HCT116 (cell line): ENCODE measurements at regions not wholly inside any gene's neighbourhood (a gene's known extent, or its start where the extent isn't known, plus 50 kb on each side); places are given as distances from the start of the nearest gene placed in this dataset.

Experiments
- ATAC-seq: fragments of 200-7000 bp; cut with Tn5 transposase; 2 replicates; pipeline ENCODE4 v1.9.1; 2020; ENCODE audit warnings: mild to moderate bottlenecking, moderate library complexity
- BruUV-seq: library from RNA; stranded (reverse); fragments of 400-500 nt; replicated peaks from 2 replicates; lab custom pipeline; 2021; lab: Mats Ljungman, UMichigan
- CTCF ChIA-PET: fragments of 300-600 bp; sonication (Branson Sonifier 250); formaldehyde crosslinking; loops from one replicate; lab custom pipeline; 2021; ENCODE audit warnings: antibody characterized with exemption; lab: Charles Lee
- POLR2A ChIA-PET: fragments of 300-600, 350-600 bp; sonication (Branson Sonifier 250); formaldehyde crosslinking; loops from one replicate; lab custom pipeline; 2021; ENCODE audit warnings: antibody characterized with exemption; lab: Charles Lee
- RAD21 ChIA-PET, 2 experiments: fragments of 300-600 bp; sonication (Branson Sonifier 250); formaldehyde crosslinking; loops; one replicate each; lab custom pipeline; 2023; ENCODE audit warnings: low total read pairs in 2 of 2; ENCODE audit not compliant: uncharacterized antibody in 2 of 2, unreplicated experiment in 2 of 2, low non-redundant PET in 1 of 2; lab: Charles Lee
- DNase-seq: peaks from one replicate; pipeline ENCODE4 v3.0.0-alpha.2; 2010; ENCODE audit warnings: low read depth, low spot score
- H2AFZ ChIP-seq: fragments of 200-600 bp; shearing (Covaris generic), sonication (generic); 2 replicates; pipeline ENCODE4 v1.6.1; 2017; ENCODE audit warnings: low read depth, mixed run types, mixed read lengths, antibody characterized with exemption, low read length; ENCODE audit not compliant: poor library complexity, severe bottlenecking
- H3K27ac ChIP-seq: 2 replicates; pipeline ENCODE4 v1.5.1; 2012; ENCODE audit warnings: low read depth, low read length
- H3K27me3 ChIP-seq: fragments of 200-600 bp; sonication (generic); 2 replicates; pipeline ENCODE4 v1.6.1; 2016; ENCODE audit warnings: mixed run types, low read length, mixed read lengths; ENCODE audit not compliant: insufficient read depth
- H3K36me3 ChIP-seq, 2 experiments: fragments of 200-500 bp in 1 of 2; fragments of 200-600 bp in 1 of 2; sonication (Bioruptor generic) in 1 of 2; sonication (generic) in 1 of 2; 2 replicates each; pipeline versions ENCODE4 v1.5.1 to v1.6.1; 2014 to 2016; ENCODE audit warnings: low read length in 2 of 2, inconsistent platforms in 1 of 2, mixed read lengths in 1 of 2, mixed run types in 1 of 2; ENCODE audit not compliant: insufficient read depth in 2 of 2, control insufficient read depth in 1 of 2
- H3K4me1 ChIP-seq, 2 experiments: fragments of 200-600 bp in 1 of 2; sonication (generic) in 1 of 2; 2 replicates each; pipeline versions ENCODE4 v1.5.1 to v1.6.1; 2012 to 2017; ENCODE audit warnings: low read length in 2 of 2, inconsistent platforms in 1 of 2, mild to moderate bottlenecking in 1 of 2, mixed read lengths in 1 of 2, mixed run types in 1 of 2, moderate library complexity in 1 of 2; ENCODE audit not compliant: insufficient read depth in 2 of 2, control insufficient read depth in 1 of 2
- H3K4me2 ChIP-seq: fragments of 200-600 bp; sonication (generic); 2 replicates; pipeline ENCODE4 v1.6.1; 2017; ENCODE audit warnings: mixed run types, low read length, mixed read lengths
- H3K4me3 ChIP-seq, 2 experiments: fragments of 200-600 bp in 1 of 2; sonication (generic) in 1 of 2; replicated peaks in 1 of 2; 2 replicates each; pipeline ENCODE4 v1.5.1; 2011 to 2016; ENCODE audit warnings: low read length in 2 of 2, control low read depth in 1 of 2, low read depth in 1 of 2, mild to moderate bottlenecking in 1 of 2, mixed read lengths in 1 of 2, mixed run types in 1 of 2
- H3K79me2 ChIP-seq: fragments of 200-600 bp; sonication (generic); 2 replicates; pipeline ENCODE4 v1.6.1; 2017; ENCODE audit warnings: mild to moderate bottlenecking, mixed run types, low read length, moderate library complexity, mixed read lengths; ENCODE audit not compliant: insufficient read depth
- H3K9ac ChIP-seq: fragments of 200-600 bp; sonication (generic); 2 replicates; pipeline ENCODE4 v1.6.1; 2016; ENCODE audit warnings: low read length, mixed read lengths
- H3K9me2 ChIP-seq: fragments of 200-600 bp; sonication (generic), shearing (Covaris generic); 2 replicates; pipeline ENCODE4 v1.6.1; 2017; ENCODE audit warnings: mixed run types, mild to moderate bottlenecking, moderate library complexity; ENCODE audit not compliant: insufficient read depth
- H3K9me3 ChIP-seq, 2 experiments: fragments of 200-500 bp in 1 of 2; fragments of 200-600 bp in 1 of 2; sonication (Bioruptor generic) in 1 of 2; sonication (generic) in 1 of 2; 2 replicates each; pipeline ENCODE4 v1.6.1; 2014 to 2017; ENCODE audit warnings: low read length in 2 of 2, mixed read lengths in 2 of 2, inconsistent platforms in 1 of 2, low read depth in 1 of 2, mild to moderate bottlenecking in 1 of 2, mixed run types in 1 of 2, moderate library complexity in 1 of 2; ENCODE audit not compliant: control insufficient read depth in 1 of 2, insufficient read depth in 1 of 2
- H4K20me1 ChIP-seq: fragments of 200-600 bp; sonication (generic), shearing (Covaris generic); 2 replicates; pipeline ENCODE4 v1.6.1; 2017; ENCODE audit warnings: mixed run types, mild to moderate bottlenecking, moderate library complexity; ENCODE audit not compliant: insufficient read depth
- ATF3 ChIP-seq: IDR thresholded peaks from 2 replicates; pipeline ENCODE4 v1.6.1; 2012
- CEBPB ChIP-seq: IDR thresholded peaks from 2 replicates; pipeline ENCODE4 v1.6.1; 2012; ENCODE audit warnings: low read depth
- CTCF ChIP-seq, 3 experiments: fragments of 200-600 bp in 1 of 3; sonication (generic) in 1 of 3; IDR thresholded peaks in 2 of 3; conservative IDR thresholded peaks in 1 of 3; 2 replicates each; pipeline ENCODE4 v1.5.1; 2012 to 2017; ENCODE audit warnings: low read depth in 2 of 3, low read length in 2 of 3, antibody characterized with exemption in 1 of 3, borderline replicate concordance in 1 of 3, control low read depth in 1 of 3, mild to moderate bottlenecking in 1 of 3, mixed read lengths in 1 of 3, mixed run types in 1 of 3, moderate library complexity in 1 of 3; ENCODE audit not compliant: insufficient read depth in 1 of 3
- EGR1 ChIP-seq: IDR thresholded peaks from 2 replicates; pipeline ENCODE4 v1.6.1; 2012; ENCODE audit warnings: low read depth
- ELF1 ChIP-seq: IDR thresholded peaks from 2 replicates; pipeline ENCODE4 v1.6.1; 2012; ENCODE audit warnings: low read depth, borderline replicate concordance
- EZH2 ChIP-seq: fragments of 200-600 bp; sonication (generic); IDR thresholded peaks from 2 replicates; pipeline ENCODE4 v1.6.1; 2017; ENCODE audit warnings: antibody characterized with exemption, mixed run types
- FOSL1 ChIP-seq: IDR thresholded peaks from 2 replicates; pipeline ENCODE4 v1.6.1; 2012; ENCODE audit warnings: low read depth
- JUND ChIP-seq: IDR thresholded peaks from 2 replicates; pipeline ENCODE4 v1.6.1; 2012
- POLR2AphosphoS5 ChIP-seq: IDR thresholded peaks from 2 replicates; pipeline ENCODE4 v1.6.1; 2011; ENCODE audit warnings: mild to moderate bottlenecking, low read depth, low read length, moderate library complexity
- RAD21 ChIP-seq: IDR thresholded peaks from 2 replicates; pipeline ENCODE4 v1.6.1; 2012; ENCODE audit warnings: low read depth, mild to moderate bottlenecking
- SP1 ChIP-seq: IDR thresholded peaks from 2 replicates; pipeline ENCODE4 v1.6.1; 2012; ENCODE audit warnings: low read depth
- SRF ChIP-seq: IDR thresholded peaks from 2 replicates; pipeline ENCODE4 v1.6.1; 2012; ENCODE audit warnings: low read depth
- TCF7L2 ChIP-seq: IDR thresholded peaks from 2 replicates; pipeline ENCODE4 v1.7.0; 2011; ENCODE audit warnings: borderline replicate concordance, inconsistent platforms; ENCODE audit not compliant: insufficient read depth, insufficient read length; ENCODE audit errors: extremely low read depth
- YY1 ChIP-seq: IDR thresholded peaks from 2 replicates; pipeline ENCODE4 v1.6.1; 2011; ENCODE audit warnings: low read length, low read depth, moderate library complexity, mild to moderate bottlenecking; ENCODE audit not compliant: insufficient replicate concordance; ENCODE audit errors: extremely low read depth
- ZFX ChIP-seq: fragments of 450-650 bp; IDR thresholded peaks from 2 replicates; pipeline ENCODE4 v1.6.1; 2017
- ZNF274 ChIP-seq: fragments of 200-500 bp; sonication (Bioruptor generic); IDR thresholded peaks from 2 replicates; pipeline ENCODE4 v1.6.1; 2014; ENCODE audit warnings: mild to moderate bottlenecking, low read depth, low read length, inconsistent platforms
- intact Hi-C: fragments of 100-400 bp; cut with micrococcal nuclease; formaldehyde crosslinking; loops from 2 replicates; pipeline ENCODE4 v1.10.0; 2022
- TF ChIP-seq, protein P1 (sequence below): IDR thresholded peaks from 2 replicates; pipeline ENCODE4 v1.6.1; 2012; ENCODE audit warnings: low read depth
- TF ChIP-seq, protein P2 (sequence below): IDR thresholded peaks from 2 replicates; pipeline ENCODE4 v1.6.1; 2012

DNA sequence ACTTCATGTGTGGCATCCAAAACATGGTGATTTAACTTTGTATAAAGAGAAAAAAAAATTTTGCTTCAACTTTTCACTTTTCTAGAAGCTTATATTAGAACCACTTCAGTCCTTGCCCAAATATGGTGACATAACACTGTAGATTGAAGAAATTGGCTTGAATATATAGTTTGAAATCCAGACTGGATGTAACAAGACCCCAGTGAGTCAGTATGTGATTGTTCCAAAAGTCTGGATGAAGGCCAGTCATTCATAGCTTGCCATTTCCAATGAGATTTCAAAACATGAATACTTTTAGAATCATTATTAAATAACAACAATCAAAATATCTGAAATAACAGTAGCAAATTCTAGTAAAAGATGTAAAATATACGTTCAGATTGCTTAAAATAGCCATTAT, 104.8 kb upstream of the FN1 start:
- ChIA-PET CTCF (no interaction called here), POLR2A (no interaction called here), RAD21 (no interaction called here)
- no peaks in the 10 kb centered on the region for H3K27me3 ChIP-seq
- no peak overlapping the region for H3K4me2 ChIP-seq
- no peaks in the 10 kb centered on the region for H4K20me1 ChIP-seq
- DNase-seq = no peak
- H3K9ac ChIP-seq = no peak overlapping the region
- H3K79me2 ChIP-seq = no peaks in the 10 kb centered on the region
- intact Hi-C loops = no loop called here
- no TSS peak for BruUV-seq
- no peak overlapping the region for H3K27ac ChIP-seq
- no peaks in the 10 kb centered on the region for H3K9me3 ChIP-seq
- no peaks in the 10 kb centered on the region for H3K4me1 ChIP-seq
- no peaks in the 10 kb centered on the region for H3K36me3 ChIP-seq
- H3K4me3 ChIP-seq = no peak overlapping the region
- ATAC-seq = no peak
- H2AFZ ChIP-seq = no peak overlapping the region
- H3K9me2 ChIP-seq = no peaks in the 10 kb centered on the region
- TF ChIP-seq, protein P1, sequence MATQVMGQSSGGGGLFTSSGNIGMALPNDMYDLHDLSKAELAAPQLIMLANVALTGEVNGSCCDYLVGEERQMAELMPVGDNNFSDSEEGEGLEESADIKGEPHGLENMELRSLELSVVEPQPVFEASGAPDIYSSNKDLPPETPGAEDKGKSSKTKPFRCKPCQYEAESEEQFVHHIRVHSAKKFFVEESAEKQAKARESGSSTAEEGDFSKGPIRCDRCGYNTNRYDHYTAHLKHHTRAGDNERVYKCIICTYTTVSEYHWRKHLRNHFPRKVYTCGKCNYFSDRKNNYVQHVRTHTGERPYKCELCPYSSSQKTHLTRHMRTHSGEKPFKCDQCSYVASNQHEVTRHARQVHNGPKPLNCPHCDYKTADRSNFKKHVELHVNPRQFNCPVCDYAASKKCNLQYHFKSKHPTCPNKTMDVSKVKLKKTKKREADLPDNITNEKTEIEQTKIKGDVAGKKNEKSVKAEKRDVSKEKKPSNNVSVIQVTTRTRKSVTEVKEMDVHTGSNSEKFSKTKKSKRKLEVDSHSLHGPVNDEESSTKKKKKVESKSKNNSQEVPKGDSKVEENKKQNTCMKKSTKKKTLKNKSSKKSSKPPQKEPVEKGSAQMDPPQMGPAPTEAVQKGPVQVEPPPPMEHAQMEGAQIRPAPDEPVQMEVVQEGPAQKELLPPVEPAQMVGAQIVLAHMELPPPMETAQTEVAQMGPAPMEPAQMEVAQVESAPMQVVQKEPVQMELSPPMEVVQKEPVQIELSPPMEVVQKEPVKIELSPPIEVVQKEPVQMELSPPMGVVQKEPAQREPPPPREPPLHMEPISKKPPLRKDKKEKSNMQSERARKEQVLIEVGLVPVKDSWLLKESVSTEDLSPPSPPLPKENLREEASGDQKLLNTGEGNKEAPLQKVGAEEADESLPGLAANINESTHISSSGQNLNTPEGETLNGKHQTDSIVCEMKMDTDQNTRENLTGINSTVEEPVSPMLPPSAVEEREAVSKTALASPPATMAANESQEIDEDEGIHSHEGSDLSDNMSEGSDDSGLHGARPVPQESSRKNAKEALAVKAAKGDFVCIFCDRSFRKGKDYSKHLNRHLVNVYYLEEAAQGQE = no peak
- TF ChIP-seq ELF1 (no peak), EZH2 (no peak), YY1 (no peak), ATF3 (no peak), JUND (no peak), CTCF (IDR thresholded peaks at IDR 0.05 in 2 of 3, conservative IDR thresholded peaks at IDR 0.05 in 1 of 3; ENCODE audit: borderline replicate concordance in 1 of 3, insufficient read depth in 1 of 3, low read depth in 2 of 3, low read length in 2 of 3) (no peak), POLR2AphosphoS5 (no peak), FOSL1 (no peak), RAD21 (no peak), SP1 (no peak), CEBPB (no peak), TCF7L2 (no peak), ZFX (no peak), SRF (no peak), ZNF274 (no peak), EGR1 (no peak)
- TF ChIP-seq, protein P2, sequence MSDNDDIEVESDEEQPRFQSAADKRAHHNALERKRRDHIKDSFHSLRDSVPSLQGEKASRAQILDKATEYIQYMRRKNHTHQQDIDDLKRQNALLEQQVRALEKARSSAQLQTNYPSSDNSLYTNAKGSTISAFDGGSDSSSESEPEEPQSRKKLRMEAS = no peak
- TF ChIP-seq, all 23 proteins: peak for 0
